ENCODE measurements at regions not wholly inside any gene's neighbourhood (a gene's known extent, or its start where the extent isn't known, plus 50 kb on each side); places are given as distances from the start of the nearest gene placed in this dataset.

DNA sequence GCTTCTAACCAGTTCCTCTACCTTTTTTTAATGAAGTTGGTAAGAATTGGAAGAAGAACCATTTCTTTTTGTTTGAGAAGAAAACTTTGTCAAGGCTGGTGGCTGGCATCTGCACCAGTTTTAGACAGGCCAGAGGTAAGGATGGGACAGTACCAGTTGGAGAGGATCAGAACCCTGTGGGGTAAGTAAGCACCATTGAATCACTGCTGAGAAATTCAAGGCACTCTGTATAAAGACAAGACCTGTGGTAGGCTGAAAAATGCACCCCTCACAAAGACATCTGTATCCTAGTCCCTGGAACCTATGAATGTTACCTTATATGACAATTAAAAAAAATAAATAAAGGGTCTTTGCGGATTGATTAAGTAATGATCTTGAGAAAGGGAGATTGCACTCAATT is 166.7 kb upstream of the NRP1 start:
- no peak overlapping the region for H3K27ac ChIP-seq
- no peak for DNase-seq
- intact Hi-C loops (cut with DNase I): no loop called here
- H3K9me3 ChIP-seq: no peaks in the 10 kb centered on the region
- no peaks in the 10 kb centered on the region for H3K36me3 ChIP-seq
- no peak for TF ChIP-seq CTCF (IDR thresholded peaks at IDR 0.05)
- TF ChIP-seq POLR2A (IDR thresholded peaks at IDR 0.05): no peak
- WGBS (ENCODE audit: insufficient coverage, low coverage, low lambda C conversion rate, missing lambda C conversion rate): 83% methylated on average over 1 of the region's 1 CpG
- ATAC-seq: no peak
- H3K27me3 ChIP-seq: no peaks in the 10 kb centered on the region
- H3K4me1 ChIP-seq: no peaks in the 10 kb centered on the region
- H3K4me3 ChIP-seq: no peak overlapping the region

GRCh38 chr10:33498391-33498891 is 164.0 kb upstream of the NRP1 start:
- no peaks in the 10 kb centered on the region for H3K36me3 ChIP-seq
- intact Hi-C loops (cut with DNase I): no loop called here
- no peaks in the 10 kb centered on the region for H3K27me3 ChIP-seq
- no peak for ATAC-seq
- H3K4me1 ChIP-seq: no peaks in the 10 kb centered on the region
- WGBS (ENCODE audit: insufficient coverage, low coverage, low lambda C conversion rate, missing lambda C conversion rate): 65% methylated on average over 3 of the region's 5 CpGs
- no peak overlapping the region for H3K27ac ChIP-seq
- no peak overlapping the region for H3K4me3 ChIP-seq
- no peak for TF ChIP-seq POLR2A (IDR thresholded peaks at IDR 0.05)
- TF ChIP-seq CTCF (IDR thresholded peaks at IDR 0.05): no peak
- H3K9me3 ChIP-seq: no peaks in the 10 kb centered on the region
- DNase-seq: no peak

GRCh38 chr10:33497338-33497737 is 162.9 kb upstream of the NRP1 start:
- ATAC-seq (no peak), DNase-seq (no peak)
- H3K9me3 ChIP-seq: no peaks in the 10 kb centered on the region
- 68% methylated on average over 3 of the region's 3 CpGs for WGBS (ENCODE audit: insufficient coverage, low coverage, low lambda C conversion rate, missing lambda C conversion rate)
- H3K4me3 ChIP-seq: no peak overlapping the region
- no peaks in the 10 kb centered on the region for H3K4me1 ChIP-seq
- H3K27ac ChIP-seq: no peak overlapping the region
- no peaks in the 10 kb centered on the region for H3K36me3 ChIP-seq
- TF ChIP-seq CTCF (IDR thresholded peaks at IDR 0.05) (no peak), POLR2A (IDR thresholded peaks at IDR 0.05) (no peak)
- H3K27me3 ChIP-seq: no peaks in the 10 kb centered on the region
- intact Hi-C loops (cut with DNase I): no loop called here

DNA sequence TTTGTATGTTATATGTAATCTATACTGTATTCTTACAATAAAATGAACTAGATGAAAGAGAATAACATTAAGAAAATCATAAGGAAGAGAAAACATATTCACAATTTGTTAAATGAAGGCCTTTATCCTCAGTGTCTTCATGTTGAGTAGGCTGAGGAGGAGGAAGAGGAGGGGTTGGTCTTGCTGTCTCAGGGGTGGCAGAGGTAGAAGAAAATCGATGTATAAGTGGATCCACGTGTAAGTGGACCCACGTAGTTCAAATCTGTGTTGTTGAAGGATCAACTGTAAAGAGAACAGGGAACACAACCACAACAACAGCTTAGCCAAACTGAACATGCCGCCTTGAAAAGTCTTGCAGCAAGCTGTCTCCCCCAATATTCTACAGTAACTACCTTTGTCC is 161.6 kb upstream of the NRP1 start:
- Histone ChIP-seq H3K27me3 (no peaks in the 10 kb centered on the region), H3K36me3 (no peaks in the 10 kb centered on the region), H3K9me3 (no peaks in the 10 kb centered on the region), H3K27ac (no peak overlapping the region), H3K4me1 (no peaks in the 10 kb centered on the region), H3K4me3 (no peak overlapping the region)
- DNase-seq (no peak), ATAC-seq (no peak)
- WGBS (ENCODE audit: insufficient coverage, low coverage, low lambda C conversion rate, missing lambda C conversion rate): 77% methylated on average over 4 of the region's 4 CpGs
- intact Hi-C loops (cut with DNase I): no loop called here
- TF ChIP-seq CTCF (IDR thresholded peaks at IDR 0.05): no peak
- TF ChIP-seq POLR2A (IDR thresholded peaks at IDR 0.05): no peak

GRCh38 chr10:33494694-33495265 is 160.3 kb upstream of the NRP1 start:
- no peaks in the 10 kb centered on the region for H3K9me3 ChIP-seq
- DNase-seq: no peak
- no peak for ATAC-seq
- intact Hi-C loops (cut with DNase I): no loop called here
- H3K4me3 ChIP-seq: no peak overlapping the region
- no peaks in the 10 kb centered on the region for H3K4me1 ChIP-seq
- H3K27me3 ChIP-seq: no peaks in the 10 kb centered on the region
- H3K27ac ChIP-seq: no peak overlapping the region
- TF ChIP-seq CTCF (IDR thresholded peaks at IDR 0.05): no peak
- no peak for TF ChIP-seq POLR2A (IDR thresholded peaks at IDR 0.05)
- no peaks in the 10 kb centered on the region for H3K36me3 ChIP-seq

Data from right lobe of liver (tissue), 6 donors.